Esophagus squamous epithelium (tissue), 4 donors: ENCODE measurements at regions not wholly inside any gene's neighbourhood (a gene's known extent, or its start where the extent isn't known, plus 50 kb on each side); places are given as distances from the start of the nearest gene placed in this dataset.

ENCODE experiments used
- POLR2A ChIP-seq, 4 donors: fragments of 450-650 bp; IDR thresholded peaks; one replicate each; pipeline ENCODE4 v1.6.1; 2017; ENCODE audit warnings: antibody characterized with exemption in 4 of 4, mild to moderate bottlenecking in 4 of 4, moderate library complexity in 3 of 4
- TF ChIP-seq, protein P1 (sequence below), 6 experiments: fragments of 450-650 bp in 4 of 6; fragments of 200-600 bp in 2 of 6; sonication (generic) in 2 of 6; IDR thresholded peaks; one replicate each; pipeline ENCODE4 v1.5.1; 2016 to 2019; ENCODE audit warnings: antibody characterized with exemption in 6 of 6, mild to moderate bottlenecking in 4 of 6, moderate library complexity in 4 of 6

DNA sequence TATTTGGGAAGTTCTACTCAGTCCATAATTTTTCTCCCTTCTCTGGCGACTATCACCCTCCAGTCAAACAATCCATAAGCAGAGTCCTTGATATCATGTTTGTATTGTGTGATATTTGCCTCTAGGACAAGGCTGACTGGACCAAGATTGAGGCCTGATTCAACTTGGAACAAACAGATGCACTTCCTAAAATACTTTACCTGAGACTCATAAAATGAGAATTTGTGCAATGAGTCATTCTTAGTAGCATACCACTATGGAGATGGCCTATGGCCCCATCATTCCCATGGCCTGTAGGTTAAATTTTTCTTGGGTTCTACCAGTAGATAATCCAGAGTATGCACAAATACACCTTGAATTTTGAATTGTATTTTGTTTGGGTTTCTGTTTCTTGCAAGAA is 74.2 kb upstream of the DMD start:
- TF ChIP-seq, protein P1, sequence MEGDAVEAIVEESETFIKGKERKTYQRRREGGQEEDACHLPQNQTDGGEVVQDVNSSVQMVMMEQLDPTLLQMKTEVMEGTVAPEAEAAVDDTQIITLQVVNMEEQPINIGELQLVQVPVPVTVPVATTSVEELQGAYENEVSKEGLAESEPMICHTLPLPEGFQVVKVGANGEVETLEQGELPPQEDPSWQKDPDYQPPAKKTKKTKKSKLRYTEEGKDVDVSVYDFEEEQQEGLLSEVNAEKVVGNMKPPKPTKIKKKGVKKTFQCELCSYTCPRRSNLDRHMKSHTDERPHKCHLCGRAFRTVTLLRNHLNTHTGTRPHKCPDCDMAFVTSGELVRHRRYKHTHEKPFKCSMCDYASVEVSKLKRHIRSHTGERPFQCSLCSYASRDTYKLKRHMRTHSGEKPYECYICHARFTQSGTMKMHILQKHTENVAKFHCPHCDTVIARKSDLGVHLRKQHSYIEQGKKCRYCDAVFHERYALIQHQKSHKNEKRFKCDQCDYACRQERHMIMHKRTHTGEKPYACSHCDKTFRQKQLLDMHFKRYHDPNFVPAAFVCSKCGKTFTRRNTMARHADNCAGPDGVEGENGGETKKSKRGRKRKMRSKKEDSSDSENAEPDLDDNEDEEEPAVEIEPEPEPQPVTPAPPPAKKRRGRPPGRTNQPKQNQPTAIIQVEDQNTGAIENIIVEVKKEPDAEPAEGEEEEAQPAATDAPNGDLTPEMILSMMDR (IDR thresholded peaks at IDR 0.05), result no peak
- no peak for TF ChIP-seq POLR2A (IDR thresholded peaks at IDR 0.05)
